Sigmoid colon (tissue), 3 donors: ENCODE measurements at regions not wholly inside any gene's neighbourhood (a gene's known extent, or its start where the extent isn't known, plus 50 kb on each side); places are given as distances from the start of the nearest gene placed in this dataset.

Source experiments
- POLR2A ChIP-seq, 2 donors: fragments of 450-650 bp; IDR thresholded peaks; one replicate each; pipeline ENCODE4 v1.6.1; 2016; ENCODE audit warnings: antibody characterized with exemption in 2 of 2, mild to moderate bottlenecking in 2 of 2, moderate library complexity in 2 of 2
- TF ChIP-seq, protein P1 (sequence below), 4 experiments: fragments of 450-650 bp in 3 of 4; fragments of 200-600 bp in 1 of 4; IDR thresholded peaks; one replicate each; pipeline ENCODE4 v1.5.1; 2016 to 2019; ENCODE audit warnings: antibody characterized with exemption in 4 of 4, mild to moderate bottlenecking in 3 of 4, moderate library complexity in 2 of 4

DNA sequence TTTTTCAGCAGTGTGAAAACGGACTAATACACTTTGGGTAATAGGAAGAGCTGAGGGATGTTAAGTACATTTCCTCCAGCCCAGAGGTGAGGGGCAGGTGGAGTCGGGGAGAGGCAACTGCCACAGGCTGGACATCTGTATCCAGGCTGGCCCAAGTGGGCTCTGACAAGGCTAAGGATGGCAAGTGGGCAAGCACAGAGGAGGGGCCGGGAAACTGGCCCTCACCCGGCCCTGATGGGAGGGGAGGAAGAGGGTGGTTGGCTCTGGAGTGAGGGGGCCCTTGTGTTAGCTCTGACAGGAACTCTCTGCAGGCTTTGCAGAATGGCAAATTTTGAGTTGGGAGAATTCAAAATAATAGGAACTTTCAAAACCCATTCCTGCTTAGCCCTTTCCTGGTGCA is 251.0 kb upstream of the TNRC6C start:
- TF ChIP-seq, protein P1, sequence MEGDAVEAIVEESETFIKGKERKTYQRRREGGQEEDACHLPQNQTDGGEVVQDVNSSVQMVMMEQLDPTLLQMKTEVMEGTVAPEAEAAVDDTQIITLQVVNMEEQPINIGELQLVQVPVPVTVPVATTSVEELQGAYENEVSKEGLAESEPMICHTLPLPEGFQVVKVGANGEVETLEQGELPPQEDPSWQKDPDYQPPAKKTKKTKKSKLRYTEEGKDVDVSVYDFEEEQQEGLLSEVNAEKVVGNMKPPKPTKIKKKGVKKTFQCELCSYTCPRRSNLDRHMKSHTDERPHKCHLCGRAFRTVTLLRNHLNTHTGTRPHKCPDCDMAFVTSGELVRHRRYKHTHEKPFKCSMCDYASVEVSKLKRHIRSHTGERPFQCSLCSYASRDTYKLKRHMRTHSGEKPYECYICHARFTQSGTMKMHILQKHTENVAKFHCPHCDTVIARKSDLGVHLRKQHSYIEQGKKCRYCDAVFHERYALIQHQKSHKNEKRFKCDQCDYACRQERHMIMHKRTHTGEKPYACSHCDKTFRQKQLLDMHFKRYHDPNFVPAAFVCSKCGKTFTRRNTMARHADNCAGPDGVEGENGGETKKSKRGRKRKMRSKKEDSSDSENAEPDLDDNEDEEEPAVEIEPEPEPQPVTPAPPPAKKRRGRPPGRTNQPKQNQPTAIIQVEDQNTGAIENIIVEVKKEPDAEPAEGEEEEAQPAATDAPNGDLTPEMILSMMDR (IDR thresholded peaks at IDR 0.05) = no peak
- TF ChIP-seq POLR2A (IDR thresholded peaks at IDR 0.05) = no peak
